Natural killer cell treated with Interleukin-12 subunit alpha and Interleukin-12 subunit beta and Interleukin-15 and Interleukin-18, amount 100 ng/mL, for 72 hours (primary cell): ENCODE measurements at regions not wholly inside any gene's neighbourhood (a gene's known extent, or its start where the extent isn't known, plus 50 kb on each side); places are given as distances from the start of the nearest gene placed in this dataset.
A peak's percentile ranks its signal among the peaks of the same experiment; 100 is the strongest.

Experiments used
- ATAC-seq, 2 donors: fragments of 150-1000 bp; cut with Tn5 transposase in 1 of 2; sonication (Bioruptor Pico), chemical (Tn5 transposase) in 1 of 2; 2 replicates each; pipeline ENCODE4 v1.10.0; 2021
- DNase-seq: peaks from one replicate; pipeline ENCODE4 v3.0.0; 2022; ENCODE audit warnings: low spot score
- H3K27ac Mint-ChIP-seq, 2 donors: 1 replicate in 1 of 2; 2 replicates in 1 of 2; pipeline ENCODE4 v1.8.0; 2022; ENCODE audit warnings: mixed read lengths in 2 of 2, mild to moderate bottlenecking in 1 of 2, moderate library complexity in 1 of 2
- H3K27me3 Mint-ChIP-seq, 2 donors: 1 replicate in 1 of 2; 2 replicates in 1 of 2; pipeline ENCODE4 v1.8.0; 2022; ENCODE audit warnings: mixed read lengths in 2 of 2
- H3K36me3 Mint-ChIP-seq: one replicate; pipeline ENCODE4 v1.8.0; 2022; ENCODE audit warnings: mixed read lengths
- H3K4me1 Mint-ChIP-seq, 2 donors: 1 replicate in 1 of 2; 2 replicates in 1 of 2; pipeline ENCODE4 v1.8.0; 2022; ENCODE audit warnings: low read depth in 2 of 2, mixed read lengths in 2 of 2, mild to moderate bottlenecking in 1 of 2
- H3K4me3 Mint-ChIP-seq: one replicate; pipeline ENCODE4 v1.8.0; 2022; ENCODE audit warnings: mixed read lengths
- H3K9me3 Mint-ChIP-seq: 2 replicates; pipeline ENCODE4 v1.8.0; 2022; ENCODE audit warnings: mixed read lengths

GRCh38 chr22:48882636-48883200, 945.0 kb downstream of the BRD1 start:
- DNase-seq (no peak), ATAC-seq (peak in 1 of 2 donors; percentile 2)
- Mint-ChIP-seq H3K9me3 (no peaks in the 10 kb centered on the region), H3K4me1 (no peaks in the 10 kb centered on the region), H3K27ac (no peak overlapping the region), H3K36me3 (no peaks in the 10 kb centered on the region), H3K27me3 (peaks cover 2 to 10% of the 10 kb centered on the region in 2 donors), H3K4me3 (no peak overlapping the region)

- DNase-seq, result no peak
- no peaks in the 10 kb centered on the region for H3K4me1 Mint-ChIP-seq
- no peak overlapping the region for H3K27ac Mint-ChIP-seq
- H3K4me3 Mint-ChIP-seq, result no peak overlapping the region
- peaks cover 6 to 10% of the 10 kb centered on the region in 2 donors for H3K27me3 Mint-ChIP-seq
- no peaks in the 10 kb centered on the region for H3K36me3 Mint-ChIP-seq
- ATAC-seq, result no peak
- no peaks in the 10 kb centered on the region for H3K9me3 Mint-ChIP-seq
These were observed 946.2 kb downstream of the BRD1 start for GRCh38 chr22:48881326-48881980.

GRCh38 chr22:48880749-48881148, 946.9 kb downstream of the BRD1 start:
- DNase-seq (no peak), ATAC-seq (no peak)
- H3K4me3 Mint-ChIP-seq, result no peak overlapping the region
- H3K36me3 Mint-ChIP-seq, result no peaks in the 10 kb centered on the region
- H3K27me3 Mint-ChIP-seq, result peaks cover 10% of the 10 kb centered on the region in 2 donors
- no peaks in the 10 kb centered on the region for H3K4me1 Mint-ChIP-seq
- H3K27ac Mint-ChIP-seq, result no peak overlapping the region
- H3K9me3 Mint-ChIP-seq, result no peaks in the 10 kb centered on the region

GRCh38 chr22:48876951-48877350, 950.7 kb downstream of the BRD1 start:
- H3K4me3 Mint-ChIP-seq, result no peak overlapping the region
- no peak overlapping the region for H3K27ac Mint-ChIP-seq
- DNase-seq (no peak), ATAC-seq (no peak)
- H3K9me3 Mint-ChIP-seq, result no peaks in the 10 kb centered on the region
- H3K4me1 Mint-ChIP-seq, result peaks cover 0 to 2% of the 10 kb centered on the region in 2 donors
- peaks cover 14 to 19% of the 10 kb centered on the region in 2 donors for H3K27me3 Mint-ChIP-seq
- no peaks in the 10 kb centered on the region for H3K36me3 Mint-ChIP-seq

- ATAC-seq, result no peak
- DNase-seq, result no peak
- Mint-ChIP-seq H3K27me3 (peaks cover 14 to 19% of the 10 kb centered on the region in 2 donors), H3K27ac (no peak overlapping the region), H3K4me3 (no peak overlapping the region), H3K4me1 (peaks cover 0 to 2% of the 10 kb centered on the region in 2 donors), H3K9me3 (no peaks in the 10 kb centered on the region), H3K36me3 (no peaks in the 10 kb centered on the region)
These were observed 952.7 kb downstream of the BRD1 start for GRCh38 chr22:48874956-48875355.

- Mint-ChIP-seq H3K27me3 (peaks cover 9 to 12% of the 10 kb centered on the region in 2 donors), H3K27ac (no peak overlapping the region), H3K9me3 (no peaks in the 10 kb centered on the region), H3K36me3 (no peaks in the 10 kb centered on the region), H3K4me1 (peaks cover 0 to 2% of the 10 kb centered on the region in 2 donors), H3K4me3 (no peak overlapping the region)
- ATAC-seq (no peak), DNase-seq (no peak)
These were observed 954.5 kb downstream of the BRD1 start for GRCh38 chr22:48873191-48873520.

GRCh38 chr22:48872271-48873190, 955.1 kb downstream of the BRD1 start:
- no peak overlapping the region for H3K27ac Mint-ChIP-seq
- H3K36me3 Mint-ChIP-seq, result no peaks in the 10 kb centered on the region
- H3K27me3 Mint-ChIP-seq, result peaks cover 9 to 12% of the 10 kb centered on the region in 2 donors
- ATAC-seq, result no peak
- peaks cover 0 to 2% of the 10 kb centered on the region in 2 donors for H3K4me1 Mint-ChIP-seq
- no peak overlapping the region for H3K4me3 Mint-ChIP-seq
- H3K9me3 Mint-ChIP-seq, result no peaks in the 10 kb centered on the region
- no peak for DNase-seq

- no peak overlapping the region for H3K27ac Mint-ChIP-seq
- ATAC-seq (no peak), DNase-seq (no peak)
- H3K36me3 Mint-ChIP-seq, result no peaks in the 10 kb centered on the region
- H3K4me3 Mint-ChIP-seq, result no peak overlapping the region
- H3K9me3 Mint-ChIP-seq, result no peaks in the 10 kb centered on the region
- H3K4me1 Mint-ChIP-seq, result peaks cover 0 to 2% of the 10 kb centered on the region in 2 donors
- H3K27me3 Mint-ChIP-seq, result peaks cover 8 to 9% of the 10 kb centered on the region in 2 donors
These were observed 956.4 kb downstream of the BRD1 start for GRCh38 chr22:48871176-48871840.

- Mint-ChIP-seq H3K27me3 (peaks cover 4 to 9% of the 10 kb centered on the region in 2 donors), H3K4me3 (no peak overlapping the region), H3K27ac (no peak overlapping the region), H3K9me3 (no peaks in the 10 kb centered on the region), H3K4me1 (peaks cover 0 to 2% of the 10 kb centered on the region in 2 donors), H3K36me3 (no peaks in the 10 kb centered on the region)
- ATAC-seq, result no peak
- no peak for DNase-seq
These were observed 957.2 kb downstream of the BRD1 start for GRCh38 chr22:48870436-48870835.

- no peak overlapping the region for H3K27ac Mint-ChIP-seq
- H3K4me3 Mint-ChIP-seq, result no peak overlapping the region
- H3K36me3 Mint-ChIP-seq, result no peaks in the 10 kb centered on the region
- no peaks in the 10 kb centered on the region for H3K9me3 Mint-ChIP-seq
- DNase-seq (no peak), ATAC-seq (no peak)
- H3K4me1 Mint-ChIP-seq, result peaks cover 0 to 2% of the 10 kb centered on the region in 2 donors
- H3K27me3 Mint-ChIP-seq, result peaks cover 7 to 9% of the 10 kb centered on the region in 2 donors
These were observed 957.9 kb downstream of the BRD1 start for GRCh38 chr22:48869788-48870187.

GRCh38 chr22:48869161-48869560, 958.5 kb downstream of the BRD1 start:
- H3K27me3 Mint-ChIP-seq, result peaks cover 8 to 9% of the 10 kb centered on the region in 2 donors
- ATAC-seq (no peak), DNase-seq (no peak)
- H3K4me3 Mint-ChIP-seq, result no peak overlapping the region
- no peaks in the 10 kb centered on the region for H3K9me3 Mint-ChIP-seq
- H3K36me3 Mint-ChIP-seq, result no peaks in the 10 kb centered on the region
- H3K27ac Mint-ChIP-seq, result no peak overlapping the region
- H3K4me1 Mint-ChIP-seq, result peaks cover 0 to 2% of the 10 kb centered on the region in 2 donors

GRCh38 chr22:48868554-48868953, 959.1 kb downstream of the BRD1 start:
- peaks cover 9 to 11% of the 10 kb centered on the region in 2 donors for H3K27me3 Mint-ChIP-seq
- no peak overlapping the region for H3K4me3 Mint-ChIP-seq
- no peak overlapping the region for H3K27ac Mint-ChIP-seq
- H3K36me3 Mint-ChIP-seq, result no peaks in the 10 kb centered on the region
- DNase-seq (no peak), ATAC-seq (no peak)
- no peaks in the 10 kb centered on the region for H3K9me3 Mint-ChIP-seq
- peaks cover 0 to 2% of the 10 kb centered on the region in 2 donors for H3K4me1 Mint-ChIP-seq

- Mint-ChIP-seq H3K4me1 (peaks cover 0 to 2% of the 10 kb centered on the region in 2 donors), H3K4me3 (no peak overlapping the region), H3K27ac (no peak overlapping the region), H3K27me3 (peaks cover 7 to 11% of the 10 kb centered on the region in 2 donors), H3K36me3 (no peaks in the 10 kb centered on the region), H3K9me3 (no peaks in the 10 kb centered on the region)
- ATAC-seq, result no peak
- no peak for DNase-seq
These were observed 959.8 kb downstream of the BRD1 start for GRCh38 chr22:48867891-48868290.
